Lower leg skin (tissue), 3 donors: ENCODE measurements at regions not wholly inside any gene's neighbourhood (a gene's known extent, or its start where the extent isn't known, plus 50 kb on each side); places are given as distances from the start of the nearest gene placed in this dataset.
"Not testable (repeated sequence)": the region's sequence is repeated elsewhere in the genome, so short reads cannot be mapped to it uniquely, and the experiment has no call there.

Experiments used
- POLR2A ChIP-seq, 2 donors: fragments of 450-650 bp; IDR thresholded peaks; one replicate each; pipeline ENCODE4 v1.6.1; 2016 to 2017; ENCODE audit warnings: antibody characterized with exemption in 2 of 2, mild to moderate bottlenecking in 1 of 2, moderate library complexity in 1 of 2
- TF ChIP-seq, protein P1 (sequence below), 3 donors: fragments of 450-650 bp; IDR thresholded peaks; one replicate each; pipeline ENCODE4 v1.5.1; 2016; ENCODE audit warnings: antibody characterized with exemption in 3 of 3, mild to moderate bottlenecking in 3 of 3, moderate library complexity in 2 of 3

DNA sequence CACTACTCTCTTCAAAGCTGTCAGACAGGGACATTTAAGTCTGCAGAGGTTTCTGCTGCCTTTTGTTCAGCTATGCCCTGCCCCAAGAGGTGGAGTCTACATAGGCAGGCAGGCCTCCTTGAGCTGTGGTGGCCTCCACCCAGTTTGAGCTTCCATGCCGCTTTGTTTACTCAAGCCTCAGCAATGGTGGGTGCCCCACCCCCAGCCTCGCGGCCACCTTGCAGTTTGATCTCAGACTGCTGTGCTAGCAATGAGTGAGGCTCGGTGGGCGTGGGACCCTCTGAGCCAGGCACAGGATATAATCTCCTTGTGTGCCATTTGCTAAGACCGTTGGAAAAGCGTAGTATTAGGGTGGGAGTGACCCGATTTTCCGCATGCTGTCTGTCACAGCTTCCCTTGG lies 710.0 kb upstream of the RGS18 start:
- TF ChIP-seq, protein P1, sequence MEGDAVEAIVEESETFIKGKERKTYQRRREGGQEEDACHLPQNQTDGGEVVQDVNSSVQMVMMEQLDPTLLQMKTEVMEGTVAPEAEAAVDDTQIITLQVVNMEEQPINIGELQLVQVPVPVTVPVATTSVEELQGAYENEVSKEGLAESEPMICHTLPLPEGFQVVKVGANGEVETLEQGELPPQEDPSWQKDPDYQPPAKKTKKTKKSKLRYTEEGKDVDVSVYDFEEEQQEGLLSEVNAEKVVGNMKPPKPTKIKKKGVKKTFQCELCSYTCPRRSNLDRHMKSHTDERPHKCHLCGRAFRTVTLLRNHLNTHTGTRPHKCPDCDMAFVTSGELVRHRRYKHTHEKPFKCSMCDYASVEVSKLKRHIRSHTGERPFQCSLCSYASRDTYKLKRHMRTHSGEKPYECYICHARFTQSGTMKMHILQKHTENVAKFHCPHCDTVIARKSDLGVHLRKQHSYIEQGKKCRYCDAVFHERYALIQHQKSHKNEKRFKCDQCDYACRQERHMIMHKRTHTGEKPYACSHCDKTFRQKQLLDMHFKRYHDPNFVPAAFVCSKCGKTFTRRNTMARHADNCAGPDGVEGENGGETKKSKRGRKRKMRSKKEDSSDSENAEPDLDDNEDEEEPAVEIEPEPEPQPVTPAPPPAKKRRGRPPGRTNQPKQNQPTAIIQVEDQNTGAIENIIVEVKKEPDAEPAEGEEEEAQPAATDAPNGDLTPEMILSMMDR (IDR thresholded peaks at IDR 0.05), result not testable (repeated sequence)
- not testable (repeated sequence) for TF ChIP-seq POLR2A (IDR thresholded peaks at IDR 0.05)
